GM18861 (cell line): ENCODE measurements at regions not wholly inside any gene's neighbourhood (a gene's known extent, or its start where the extent isn't known, plus 50 kb on each side); places are given as distances from the start of the nearest gene placed in this dataset.

ENCODE experiments used
- ATAC-seq: cut with Tn5 transposase; IDR thresholded peaks from one replicate; pipeline ENCODE4 v1.9.1; 2021; ENCODE audit not compliant: unreplicated experiment

DNA sequence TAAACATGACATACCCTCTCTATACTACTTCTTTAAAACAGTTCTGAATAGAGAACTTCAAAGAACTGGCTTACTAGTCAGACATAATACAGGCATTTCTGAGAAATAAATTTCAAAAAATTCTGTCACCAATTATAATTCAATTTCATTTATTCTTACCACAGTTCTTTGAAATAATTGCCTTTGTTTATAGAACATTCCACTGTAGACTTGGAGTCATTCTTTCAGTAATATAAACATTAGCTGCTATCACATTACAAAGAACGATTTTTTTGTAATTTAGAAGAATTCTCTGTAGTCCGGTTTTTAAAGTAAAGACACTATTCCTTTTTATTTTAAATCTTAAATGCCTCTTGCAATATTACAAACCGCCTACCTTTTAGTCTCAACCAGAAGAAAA is 146.4 kb upstream of the COL11A1 start:
- ATAC-seq = no peak

GRCh38 chr1:103250441-103250861 is 142.1 kb upstream of the COL11A1 start:
- ATAC-seq = no peak

DNA sequence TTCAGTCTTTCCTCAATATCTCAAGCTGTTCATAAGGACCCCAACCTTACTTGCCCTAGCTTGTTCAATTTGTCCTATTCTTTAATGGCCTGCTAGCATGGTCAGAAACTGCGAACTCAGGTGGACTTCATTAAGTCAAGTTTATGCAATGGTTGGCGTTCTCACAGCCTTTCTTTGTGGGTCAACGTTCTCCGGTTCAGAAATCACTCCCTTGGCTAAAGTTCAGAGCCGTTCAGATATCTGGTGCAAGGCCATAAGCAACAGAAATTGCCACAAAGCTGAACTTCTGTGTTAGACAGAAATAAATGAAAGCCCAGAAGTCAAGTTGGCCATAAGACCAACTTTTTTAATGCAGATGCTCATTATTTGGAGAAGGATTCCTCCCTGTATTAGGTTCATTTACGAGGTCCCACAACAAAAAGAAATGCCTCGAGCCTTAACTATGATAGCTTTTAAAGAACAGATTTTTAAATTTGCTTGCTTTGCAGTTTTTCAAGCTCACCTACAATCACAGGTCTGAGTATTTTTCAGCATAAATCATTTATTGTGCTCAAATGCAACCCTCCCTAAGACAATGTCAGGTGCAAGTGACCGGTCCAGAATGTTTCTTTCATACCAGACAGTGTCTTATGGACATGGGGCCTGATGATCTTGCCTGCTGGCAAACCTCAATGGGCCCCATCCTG is 140.2 kb upstream of the COL11A1 start:
- no peak for ATAC-seq

- ATAC-seq = no peak
Observed at GRCh38 chr1:103247517-103247916, 139.2 kb upstream of the COL11A1 start.

DNA sequence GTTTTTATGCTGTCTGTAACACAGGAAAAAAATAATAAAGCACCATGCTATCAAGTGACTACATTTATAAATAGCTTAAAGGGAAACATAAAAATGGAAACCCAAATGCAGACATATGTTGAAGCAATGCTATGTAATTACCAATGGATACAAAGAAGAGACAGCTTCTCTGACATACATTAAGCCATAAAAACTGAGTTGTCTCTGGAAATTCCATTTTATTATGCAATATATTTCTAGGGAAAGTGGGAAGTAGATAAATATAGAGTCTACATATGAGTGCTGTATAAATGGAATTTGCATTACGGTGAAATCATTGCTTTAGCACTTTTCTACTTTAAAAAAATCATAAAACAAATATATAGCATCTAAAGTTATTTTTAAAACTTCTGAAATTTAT is 135.2 kb upstream of the COL11A1 start:
- ATAC-seq = no peak

GRCh38 chr1:103239034-103239433 is 130.7 kb upstream of the COL11A1 start:
- ATAC-seq = no peak

DNA sequence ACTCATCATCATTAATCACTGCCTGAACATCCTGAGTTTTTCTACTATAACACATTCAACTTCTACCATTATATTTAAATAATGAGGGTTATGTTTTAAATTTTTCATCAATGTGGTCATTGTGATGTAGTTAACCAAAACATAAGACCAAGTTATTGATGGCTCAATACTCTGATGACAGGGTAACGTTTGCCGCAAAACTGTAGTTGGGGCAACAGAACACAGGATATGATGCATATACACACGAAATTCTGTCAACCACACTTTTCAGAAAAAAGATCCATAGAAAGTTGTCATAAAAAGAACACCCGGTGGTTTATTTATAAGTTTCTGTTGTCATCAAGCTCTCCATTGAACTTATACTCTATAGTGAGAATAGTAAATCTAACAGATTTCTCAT is 121.7 kb upstream of the COL11A1 start:
- no peak for ATAC-seq

- no peak for ATAC-seq
Observed at GRCh38 chr1:103220631-103221041, 112.3 kb upstream of the COL11A1 start.

- ATAC-seq = no peak
Observed at GRCh38 chr1:103218821-103219220, 110.5 kb upstream of the COL11A1 start.

- ATAC-seq = no peak
Observed at GRCh38 chr1:103218369-103218768, 110.0 kb upstream of the COL11A1 start.

GRCh38 chr1:103211073-103211472 is 102.8 kb upstream of the COL11A1 start:
- no peak for ATAC-seq

DNA sequence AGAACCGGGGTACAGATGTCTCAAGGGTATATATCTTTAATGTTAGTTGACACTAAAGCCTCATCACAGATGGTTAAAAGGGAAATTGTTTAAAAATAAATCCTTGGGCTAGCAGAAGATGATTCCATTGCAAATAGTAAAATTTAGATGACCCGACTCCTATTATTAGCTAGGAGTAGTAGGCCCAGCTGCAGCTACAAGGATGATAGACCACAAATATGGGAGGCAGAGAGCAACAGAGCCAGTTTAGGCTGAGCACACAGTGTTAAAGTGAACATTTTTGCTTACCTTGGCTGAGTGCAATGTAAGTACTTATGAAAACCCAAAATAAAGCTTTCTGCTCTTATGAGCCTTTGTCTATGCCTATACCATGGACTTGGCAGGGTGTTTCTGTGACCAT is 100.5 kb upstream of the COL11A1 start:
- ATAC-seq = no peak

GRCh38 chr1:103199001-103199400 is 90.7 kb upstream of the COL11A1 start:
- ATAC-seq = no peak

GRCh38 chr1:103198076-103198475 is 89.8 kb upstream of the COL11A1 start:
- no peak for ATAC-seq

DNA sequence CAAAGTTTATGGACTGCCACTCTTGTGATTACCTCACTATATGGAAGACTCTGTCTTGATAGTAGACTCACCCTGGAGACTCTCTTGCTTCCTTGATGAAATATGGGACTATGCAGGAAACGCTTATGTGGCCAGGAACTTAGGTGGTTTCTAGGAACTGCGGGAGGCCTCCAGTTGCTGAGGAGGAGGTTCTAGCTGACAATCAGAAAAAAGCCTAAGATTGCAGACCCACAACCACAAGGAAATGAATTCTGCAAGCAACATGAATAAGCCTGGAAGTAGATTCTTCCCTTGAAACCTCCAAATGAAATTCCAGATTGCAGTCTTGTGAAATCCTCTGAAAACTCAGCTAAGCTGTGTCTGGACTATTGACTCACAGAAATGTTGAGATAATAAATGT is 88.9 kb upstream of the COL11A1 start:
- no peak for ATAC-seq

DNA sequence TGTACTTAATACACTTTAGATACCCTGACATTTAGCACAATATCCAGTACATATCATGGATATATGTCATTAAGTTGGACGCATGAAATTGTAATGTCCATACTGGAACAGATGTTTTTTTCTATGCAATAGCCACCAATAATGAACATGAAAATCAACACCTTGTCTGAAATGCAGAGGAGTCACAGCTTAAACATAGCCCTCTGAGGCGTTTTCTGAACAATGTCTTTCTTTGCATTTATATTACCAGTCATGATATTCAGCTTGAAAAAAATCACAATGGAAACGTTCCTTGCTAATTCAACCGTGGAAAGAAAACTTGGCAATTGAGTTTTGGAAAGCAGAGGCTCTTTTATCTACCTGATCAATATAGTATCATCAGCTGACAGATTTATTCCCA is 86.7 kb upstream of the COL11A1 start:
- ATAC-seq = no peak

DNA sequence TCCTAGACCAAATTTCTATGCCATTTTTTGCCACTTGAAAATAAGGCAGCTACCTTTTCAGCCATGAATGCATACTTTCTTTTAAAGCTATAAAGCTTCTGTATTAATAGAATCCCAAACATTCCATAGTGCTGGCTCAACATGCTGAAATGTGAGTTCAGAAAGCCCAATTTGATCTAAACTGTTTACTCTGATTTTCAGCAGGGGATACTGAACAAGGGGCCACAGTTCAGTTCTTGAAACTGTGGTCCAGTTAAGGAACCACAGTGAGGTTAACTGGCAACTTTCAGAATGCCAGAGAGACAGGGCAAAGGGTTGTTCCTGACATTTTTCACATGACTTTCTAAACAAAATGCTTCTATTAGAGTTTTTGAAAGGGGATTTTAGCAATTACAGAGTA is 85.7 kb upstream of the COL11A1 start:
- no peak for ATAC-seq

GRCh38 chr1:103191327-103191726 is 83.0 kb upstream of the COL11A1 start:
- no peak for ATAC-seq

DNA sequence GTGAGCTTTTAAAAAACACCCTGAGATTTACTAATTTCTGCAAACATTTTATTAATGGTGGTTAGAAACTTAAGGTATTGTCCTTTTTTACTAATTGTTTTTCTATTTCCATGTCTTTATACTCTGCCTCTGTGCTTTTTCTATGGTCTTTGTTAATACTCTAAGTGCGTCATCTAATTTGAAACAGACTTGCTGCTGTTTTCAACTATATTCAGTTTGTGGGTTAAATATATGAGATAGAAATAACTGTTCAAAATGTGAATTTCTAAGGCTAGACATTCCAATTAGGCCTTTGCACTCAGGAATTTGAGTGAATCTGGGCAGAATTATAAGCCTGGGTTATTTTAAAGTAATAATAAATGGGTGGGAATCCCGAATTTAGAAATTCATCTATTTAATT is 82.4 kb upstream of the COL11A1 start:
- ATAC-seq = no peak

DNA sequence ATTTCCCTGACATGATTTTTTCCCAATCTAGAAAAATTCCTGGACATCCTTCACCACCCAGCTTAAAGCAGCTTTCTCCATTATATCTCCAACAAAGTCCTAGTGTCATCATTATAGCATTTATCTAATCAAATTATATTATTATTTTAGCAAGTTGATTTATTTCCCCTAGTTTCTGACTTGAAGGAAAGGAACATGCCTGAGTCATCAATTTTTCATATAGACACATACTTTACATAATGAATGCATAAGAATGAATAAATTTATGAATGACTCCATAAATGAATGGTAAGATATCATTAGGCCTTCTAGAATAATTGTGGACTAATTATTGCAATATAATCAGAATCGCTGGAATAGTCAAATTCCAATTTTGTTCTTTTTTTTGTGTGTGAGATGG is 79.4 kb upstream of the COL11A1 start:
- ATAC-seq = no peak

DNA sequence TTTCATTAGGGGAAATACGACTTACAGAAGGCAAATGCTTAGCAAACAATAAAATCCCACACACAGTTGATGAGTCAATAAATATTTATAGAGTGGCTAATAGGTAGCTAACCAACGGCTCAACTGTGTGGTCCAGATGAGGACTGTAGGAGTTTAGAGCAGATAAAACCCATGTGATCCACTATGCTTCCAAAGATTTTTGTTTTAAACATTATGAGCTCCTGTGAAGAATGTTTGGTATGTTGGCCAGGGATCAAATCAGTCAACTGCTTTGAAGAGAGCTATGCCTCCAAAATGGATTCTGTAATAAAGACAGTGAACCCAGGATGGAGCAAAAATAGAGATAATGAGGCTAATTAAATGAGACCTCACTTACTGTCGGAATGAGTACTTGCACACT is 72.3 kb upstream of the COL11A1 start:
- no peak for ATAC-seq

- no peak for ATAC-seq
Observed at GRCh38 chr1:103177108-103177775, 68.9 kb upstream of the COL11A1 start.

DNA sequence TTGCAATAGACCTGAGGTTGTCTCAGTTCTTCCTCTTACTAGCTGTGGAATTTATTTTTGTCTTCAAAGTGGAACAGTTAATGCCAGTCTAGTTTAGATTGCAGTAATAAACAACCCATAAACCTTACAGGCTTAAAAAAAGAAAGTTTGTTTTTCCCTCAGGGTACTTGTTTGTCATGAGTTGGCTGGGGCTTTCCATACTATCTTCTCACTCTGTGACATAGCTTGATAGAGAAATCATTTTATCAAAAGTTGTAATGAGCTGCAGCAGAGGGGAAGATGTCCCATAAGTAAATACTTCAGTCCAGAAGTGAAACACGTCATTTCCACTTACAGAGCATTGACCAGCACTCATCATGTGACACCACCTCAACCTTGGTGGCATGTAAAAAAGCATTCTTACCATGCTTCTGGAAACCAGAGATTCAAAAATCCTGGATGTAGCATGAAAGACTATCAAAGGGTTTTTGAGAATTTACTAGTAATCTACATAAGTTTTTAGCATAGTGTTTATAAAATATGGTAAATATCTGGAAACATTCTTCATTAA is 62.8 kb upstream of the COL11A1 start:
- no peak for ATAC-seq
